Ascending aorta (tissue), 2 donors: ENCODE measurements at regions not wholly inside any gene's neighbourhood (a gene's known extent, or its start where the extent isn't known, plus 50 kb on each side); places are given as distances from the start of the nearest gene placed in this dataset.
A peak's percentile ranks its signal among the peaks of the same experiment; 100 is the strongest.

ENCODE experiments used
- DNase-seq, 2 donors: peaks; one replicate each; pipeline ENCODE4 v3.0.0-alpha.2; 2019; ENCODE audit warnings: low spot score in 2 of 2
- H3K27ac ChIP-seq, 2 donors: fragments of 200-600 bp; sonication (generic); one replicate each; pipeline ENCODE4 v1.5.1; 2016 to 2017; ENCODE audit warnings: mild to moderate bottlenecking in 1 of 2
- H3K27me3 ChIP-seq: fragments of 200-600 bp; sonication (generic); one replicate; pipeline ENCODE4 v1.5.1; 2017
- H3K36me3 ChIP-seq, 2 donors: fragments of 200-600 bp; sonication (generic); one replicate each; pipeline ENCODE4 v1.5.1; 2016
- H3K4me1 ChIP-seq, 2 donors: fragments of 200-600 bp; sonication (generic); one replicate each; pipeline ENCODE4 v1.5.1; 2016 to 2017; ENCODE audit warnings: mild to moderate bottlenecking in 1 of 2
- H3K4me3 ChIP-seq, 2 donors: fragments of 200-600 bp; sonication (generic); one replicate each; pipeline ENCODE4 v1.5.1; 2016 to 2017; ENCODE audit warnings: mild to moderate bottlenecking in 1 of 2
- H3K9me3 ChIP-seq, 2 donors: fragments of 200-600 bp; sonication (generic); one replicate each; pipeline ENCODE4 v1.5.1; 2016
- CTCF ChIP-seq, 3 experiments: fragments of 200-600 bp in 2 of 3; fragments of 450-650 bp in 1 of 3; sonication (generic) in 2 of 3; IDR thresholded peaks; one replicate each; pipeline ENCODE4 v1.5.1; 2016 to 2019; ENCODE audit warnings: antibody characterized with exemption in 3 of 3, mild to moderate bottlenecking in 1 of 3, moderate library complexity in 1 of 3
- intact Hi-C: fragments of 100-400 bp; cut with DNase I; formaldehyde crosslinking; loops from one replicate; pipeline ENCODE4 v1.15.1; 2023

DNA sequence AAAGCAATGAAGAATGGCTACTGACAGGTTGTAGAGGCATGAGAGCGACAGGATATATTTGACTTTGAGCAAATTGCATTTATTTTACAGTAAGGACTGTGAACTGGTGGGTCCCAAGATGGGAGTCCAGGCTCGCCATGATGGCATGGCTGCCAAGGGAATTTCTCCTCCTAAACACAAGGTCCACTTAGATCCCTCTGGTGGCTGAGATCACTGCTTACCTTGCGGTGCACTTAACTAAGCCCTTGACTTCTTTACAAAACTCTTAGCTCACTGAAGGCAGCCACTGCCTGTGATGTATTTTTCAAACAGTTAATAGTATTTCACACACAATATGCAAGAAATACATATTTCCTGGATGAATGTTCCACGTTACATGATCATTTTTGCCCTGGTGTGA, 50.3 kb upstream of the SORBS2 start:
- intact Hi-C loops = no loop called here
- TF ChIP-seq CTCF (IDR thresholded peaks at IDR 0.05) = no peak

DNA sequence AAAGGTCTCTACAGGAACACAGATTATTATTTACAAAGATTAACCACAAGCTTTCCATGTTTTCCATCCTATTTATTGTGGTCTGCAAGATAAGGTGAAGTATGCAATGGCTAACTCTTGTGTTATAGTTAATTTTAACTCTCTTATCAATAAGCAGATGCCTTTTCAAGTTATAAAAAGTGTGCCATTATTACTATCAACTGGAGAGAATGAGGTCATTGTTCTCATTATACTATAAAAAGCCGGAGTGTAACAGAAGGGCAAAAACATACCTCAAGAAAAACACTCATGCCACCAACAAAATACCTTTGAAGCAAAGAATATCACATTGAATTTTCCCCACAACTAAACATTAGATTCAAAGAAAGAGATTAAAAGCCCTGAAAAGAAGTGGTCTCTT, 52.0 kb upstream of the SORBS2 start:
- no peak for TF ChIP-seq CTCF (IDR thresholded peaks at IDR 0.05)

More for the DNA sequence above, 50.3 kb upstream of the SORBS2 start:
- H3K9me3 ChIP-seq = no peaks in the 10 kb centered on the region
- no peak for DNase-seq
- no peaks in the 10 kb centered on the region for H3K27me3 ChIP-seq
- H3K4me3 ChIP-seq = no peak overlapping the region
- H3K36me3 ChIP-seq = no peaks in the 10 kb centered on the region
- H3K4me1 ChIP-seq = peaks cover 0 to 3% of the 10 kb centered on the region in 2 donors
- no peak overlapping the region for H3K27ac ChIP-seq

GRCh38 chr4:185865901-185866328, 53.9 kb upstream of the SORBS2 start:
- no peaks in the 10 kb centered on the region for H3K27me3 ChIP-seq
- H3K9me3 ChIP-seq = no peaks in the 10 kb centered on the region
- H3K36me3 ChIP-seq = no peaks in the 10 kb centered on the region
- peak overlapping the region; percentile 58 to 74 for H3K27ac ChIP-seq
- no peak for TF ChIP-seq CTCF (IDR thresholded peaks at IDR 0.05)
- intact Hi-C loops = no loop called here
- H3K4me1 ChIP-seq = peaks cover 2 to 15% of the 10 kb centered on the region in 2 donors
- peak overlapping the region in 1 of 2 donors; percentile 31 for H3K4me3 ChIP-seq
- DNase-seq = no peak

More for the DNA sequence above, 52.0 kb upstream of the SORBS2 start:
- peaks cover 2 to 13% of the 10 kb centered on the region in 2 donors for H3K4me1 ChIP-seq
- H3K4me3 ChIP-seq = no peak overlapping the region
- H3K27me3 ChIP-seq = no peaks in the 10 kb centered on the region
- H3K36me3 ChIP-seq = no peaks in the 10 kb centered on the region
- DNase-seq = no peak
- intact Hi-C loops = no loop called here
- no peak overlapping the region for H3K27ac ChIP-seq
- no peaks in the 10 kb centered on the region for H3K9me3 ChIP-seq

DNA sequence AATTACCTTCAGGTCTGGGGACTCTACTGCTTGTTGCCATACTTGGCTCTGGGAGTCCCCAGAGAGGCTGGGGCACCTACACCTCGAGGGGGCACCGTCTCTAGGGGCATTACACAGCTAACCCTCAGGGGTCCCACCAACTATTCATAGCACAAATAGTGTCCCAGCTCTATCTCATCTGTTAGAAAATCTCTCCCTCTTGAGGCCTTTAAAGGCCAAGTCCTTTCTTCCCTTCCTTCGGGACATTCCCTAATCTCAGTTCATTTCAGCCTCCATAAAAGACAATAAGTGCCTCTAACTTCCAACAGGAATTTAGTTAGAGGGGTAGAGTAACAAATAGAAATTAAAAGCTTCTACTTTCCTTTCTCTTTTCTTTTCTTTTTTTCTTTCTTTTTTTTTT, 55.8 kb upstream of the SORBS2 start:
- no peak for DNase-seq
- Histone ChIP-seq H3K36me3 (no peaks in the 10 kb centered on the region), H3K27ac (peak overlapping the region; percentile 54 to 74), H3K4me3 (no peak overlapping the region), H3K4me1 (peaks cover 2 to 15% of the 10 kb centered on the region in 2 donors), H3K27me3 (no peaks in the 10 kb centered on the region), H3K9me3 (no peaks in the 10 kb centered on the region)
- no peak for TF ChIP-seq CTCF (IDR thresholded peaks at IDR 0.05)
- intact Hi-C loops = loop anchor here (2.0 kb wide), 1 partner anchor 211 kb away; no protein-coding TSS in a partner anchor

DNA sequence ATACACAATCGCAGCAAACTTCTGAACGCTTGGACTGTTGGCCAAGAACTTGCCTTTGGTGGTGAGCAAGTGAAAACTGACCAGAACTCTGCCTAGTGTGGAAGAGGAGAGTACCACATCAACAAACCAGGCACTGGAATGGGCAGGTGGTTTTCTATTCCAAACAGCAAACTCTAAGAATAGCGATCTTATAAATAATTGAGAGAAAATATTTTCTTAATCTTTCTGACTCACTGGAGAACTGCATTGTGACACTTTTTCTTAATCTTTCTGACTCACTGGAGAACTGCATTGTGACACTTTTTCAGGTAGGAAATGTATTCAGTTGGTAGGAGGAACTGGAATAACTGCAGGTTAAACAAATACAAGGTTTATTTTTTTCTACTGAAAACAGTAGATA, 57.0 kb upstream of the SORBS2 start:
- intact Hi-C loops = loop anchor here (2.0 kb wide), 1 partner anchor 212 kb away; no protein-coding TSS in a partner anchor

More for the DNA sequence above, 57.0 kb upstream of the SORBS2 start:
- TF ChIP-seq CTCF (IDR thresholded peaks at IDR 0.05) = no peak
- Histone ChIP-seq H3K36me3 (no peaks in the 10 kb centered on the region), H3K9me3 (no peaks in the 10 kb centered on the region), H3K27ac (peak overlapping the region; percentile 53 to 74), H3K4me1 (peaks cover 2 to 15% of the 10 kb centered on the region in 2 donors), H3K27me3 (no peaks in the 10 kb centered on the region), H3K4me3 (no peak overlapping the region)
- DNase-seq = peak in 1 of 2 donors; percentile 70
